ENCODE measurements at regions not wholly inside any gene's neighbourhood (a gene's known extent, or its start where the extent isn't known, plus 50 kb on each side); places are given as distances from the start of the nearest gene placed in this dataset.
"Not testable (repeated sequence)": the region's sequence is repeated elsewhere in the genome, so short reads cannot be mapped to it uniquely, and the experiment has no call there.

DNA sequence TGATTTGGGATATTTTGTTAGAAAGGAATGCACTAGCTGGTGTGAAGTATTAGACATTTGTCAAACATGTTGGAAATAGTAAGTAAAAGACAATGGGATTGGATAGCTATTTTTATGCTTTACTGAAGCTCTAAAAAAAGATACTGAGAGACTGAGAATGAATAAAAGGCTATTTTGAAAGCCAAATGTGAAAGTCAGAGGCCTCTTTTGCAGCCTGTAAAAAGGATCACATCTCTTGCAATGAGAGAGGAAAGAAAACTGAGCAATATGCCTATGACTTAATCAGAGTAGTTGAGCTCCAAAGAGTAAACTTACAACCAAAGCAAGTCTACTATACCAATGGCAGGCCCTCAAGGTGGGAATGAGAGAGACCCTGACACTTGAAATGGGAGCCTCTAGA, 212.6 kb upstream of the LCORL start:
- DNase-seq (ENCODE audit: low read depth): no peak

GRCh38 chr4:18231726-18232125, 210.2 kb upstream of the LCORL start:
- DNase-seq (ENCODE audit: low read depth): no peak

- DNase-seq (ENCODE audit: low read depth): no peak
These were observed 206.3 kb upstream of the LCORL start for GRCh38 chr4:18227880-18228279.

DNA sequence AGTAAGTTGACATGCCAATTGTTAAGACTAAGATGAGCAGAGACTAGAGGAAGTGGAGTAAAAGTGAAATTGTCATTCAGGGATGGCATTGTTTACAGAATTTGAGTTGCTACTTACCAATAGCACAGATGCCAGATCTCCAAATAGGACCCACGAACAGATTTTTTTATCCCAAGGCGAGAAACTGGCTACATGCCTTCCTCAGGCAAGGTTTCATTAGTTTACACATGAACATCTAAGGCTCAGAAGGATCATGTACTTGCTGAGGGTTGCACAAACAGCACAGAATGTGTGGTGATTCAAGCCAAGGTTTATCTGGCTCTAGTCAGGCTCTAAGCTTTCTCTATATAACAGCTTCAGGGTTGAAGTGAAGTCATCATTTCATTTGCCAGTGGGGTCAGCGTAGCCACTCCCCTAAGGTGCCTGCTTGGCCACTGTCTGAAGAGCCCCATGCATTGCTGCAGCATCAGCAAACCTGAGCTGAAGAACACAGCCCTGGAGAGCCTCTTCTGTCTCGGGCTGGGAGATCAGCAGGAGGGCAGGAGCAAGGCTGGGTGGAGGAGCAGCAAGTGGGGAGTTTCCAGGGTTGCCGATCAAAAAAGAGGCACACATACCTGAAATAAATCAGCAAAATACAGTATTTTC, 193.0 kb upstream of the LCORL start:
- no peak for DNase-seq (ENCODE audit: low read depth)

GRCh38 chr4:18213576-18214198, 192.1 kb upstream of the LCORL start:
- DNase-seq (ENCODE audit: low read depth): no peak

GRCh38 chr4:18209448-18209847, 187.9 kb upstream of the LCORL start:
- no peak for DNase-seq (ENCODE audit: low read depth)

GRCh38 chr4:18203966-18204365, 182.4 kb upstream of the LCORL start:
- DNase-seq (ENCODE audit: low read depth): no peak

- no peak for DNase-seq (ENCODE audit: low read depth)
These were observed 180.9 kb upstream of the LCORL start for GRCh38 chr4:18202486-18202885.

DNA sequence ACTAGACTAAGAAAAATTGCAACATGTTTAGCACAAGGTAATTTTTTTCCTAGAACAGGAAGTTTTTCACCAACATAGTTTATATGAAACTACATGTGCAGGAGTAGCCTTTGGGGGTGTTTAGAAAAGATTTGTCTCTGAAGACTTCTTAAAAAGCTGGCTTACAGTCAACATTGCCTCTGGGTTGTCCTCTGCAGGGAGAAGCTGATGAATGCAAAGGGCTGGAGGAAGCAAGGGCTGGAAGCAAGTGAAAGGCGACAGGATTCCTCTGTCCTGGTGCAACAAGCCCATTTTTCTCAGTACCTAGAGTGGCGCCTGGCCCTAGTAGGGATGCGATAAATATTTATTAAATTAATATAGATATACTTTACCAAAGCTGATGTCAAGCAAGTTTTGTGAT, 180.3 kb upstream of the LCORL start:
- no peak for DNase-seq (ENCODE audit: low read depth)

- DNase-seq (ENCODE audit: low read depth): no peak
These were observed 177.1 kb upstream of the LCORL start for GRCh38 chr4:18198653-18199052.

- DNase-seq (ENCODE audit: low read depth): no peak
These were observed 175.9 kb upstream of the LCORL start for GRCh38 chr4:18197467-18197866.

DNA sequence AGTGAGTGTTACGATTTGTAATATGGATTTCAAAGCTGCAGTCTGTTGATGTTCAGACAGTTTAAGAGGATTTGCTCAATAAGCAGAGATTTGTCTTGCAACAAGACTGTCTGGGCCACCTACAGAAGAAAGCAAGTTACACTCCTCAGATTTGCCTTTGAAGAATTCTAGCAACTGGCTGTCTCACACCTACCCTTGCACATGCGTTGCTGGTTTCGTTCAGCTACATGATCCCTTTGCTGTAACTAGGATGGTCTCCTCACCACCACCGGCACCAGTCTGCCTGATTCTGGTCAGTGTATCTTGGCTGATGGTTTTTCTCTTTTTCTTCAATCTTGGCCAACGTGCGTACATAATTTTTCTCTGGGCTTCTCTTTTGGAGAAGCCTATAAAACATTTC, 172.7 kb upstream of the LCORL start:
- no peak for DNase-seq (ENCODE audit: low read depth)

GRCh38 chr4:18192901-18193300, 171.3 kb upstream of the LCORL start:
- no peak for DNase-seq (ENCODE audit: low read depth)

DNA sequence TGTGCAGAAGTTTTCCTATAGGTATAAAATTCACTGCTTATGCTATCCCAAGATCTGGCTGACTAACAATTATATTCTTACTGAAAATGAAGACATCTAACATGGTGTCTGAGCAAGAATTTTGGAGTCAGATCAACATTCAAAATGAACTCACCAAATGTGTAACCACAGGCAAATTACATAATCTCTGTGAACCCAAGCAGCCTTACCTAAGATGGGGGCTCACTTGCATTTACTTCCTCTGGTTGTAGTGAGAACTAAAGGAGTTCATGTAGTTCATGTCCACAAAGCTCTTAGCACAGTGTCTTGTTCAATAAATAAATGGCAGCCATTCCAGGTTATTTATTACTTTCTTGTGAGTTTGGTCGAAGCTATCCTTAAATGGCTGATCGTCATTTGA, 163.9 kb upstream of the LCORL start:
- no peak for DNase-seq (ENCODE audit: low read depth)

DNA sequence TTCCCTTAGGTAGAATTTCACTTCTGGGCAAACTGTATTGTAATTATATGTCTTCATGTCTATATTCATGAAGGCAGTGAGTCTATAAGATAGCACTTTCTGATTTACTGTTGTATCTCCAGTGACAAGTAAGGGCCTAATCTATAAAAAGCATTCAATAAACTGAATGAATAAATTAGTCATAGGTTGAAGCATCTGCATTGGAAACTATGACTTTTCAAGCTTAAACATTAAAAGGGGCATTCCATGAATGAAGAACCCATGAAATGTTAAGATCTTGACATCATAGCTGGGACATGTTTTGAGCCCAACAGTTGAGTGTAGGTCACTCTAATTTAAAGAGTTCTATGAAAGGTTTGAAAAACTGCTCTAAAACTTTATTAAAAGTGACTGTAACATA, 159.3 kb upstream of the LCORL start:
- no peak for DNase-seq (ENCODE audit: low read depth)

DNA sequence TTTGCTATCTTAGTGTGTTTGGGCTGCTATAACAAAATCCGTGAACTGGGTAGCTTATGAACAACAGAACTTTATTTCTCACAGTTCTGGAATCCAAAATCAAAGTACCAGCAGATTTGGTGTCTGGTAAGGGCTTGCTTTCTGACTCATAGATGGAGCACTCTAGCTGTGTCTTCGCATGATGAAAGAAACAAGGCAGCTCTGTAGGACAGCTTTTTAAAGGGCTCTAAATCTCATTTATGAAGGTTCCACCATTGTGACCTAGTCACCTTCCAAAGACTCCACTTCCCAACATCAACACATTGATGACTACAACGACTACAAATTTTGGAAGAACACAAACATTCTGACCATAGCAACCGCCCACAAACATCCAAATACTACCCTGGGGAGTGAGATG, 158.6 kb upstream of the LCORL start:
- no peak for DNase-seq (ENCODE audit: low read depth)

DNA sequence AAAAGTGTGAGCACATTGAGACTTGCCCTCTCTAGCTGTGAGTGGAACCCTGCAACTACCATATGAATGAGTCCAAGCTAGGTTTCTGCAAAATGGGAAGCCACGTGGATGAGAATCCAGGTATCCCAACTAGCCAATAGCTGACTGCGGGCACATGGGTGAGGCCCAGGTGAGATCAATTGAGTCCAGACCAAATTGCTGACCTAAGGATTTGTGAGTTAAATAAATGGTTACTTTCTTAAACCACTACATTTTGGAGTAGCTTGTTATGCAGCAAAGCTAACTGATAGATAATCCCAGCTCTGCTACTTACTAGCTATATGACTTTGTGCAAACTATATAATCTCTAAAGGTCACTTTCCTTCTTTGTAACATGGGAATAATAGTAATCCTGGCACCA, 150.3 kb upstream of the LCORL start:
- no peak for DNase-seq (ENCODE audit: low read depth)

- no peak for DNase-seq (ENCODE audit: low read depth)
These were observed 146.3 kb upstream of the LCORL start for GRCh38 chr4:18167831-18168230.

DNA sequence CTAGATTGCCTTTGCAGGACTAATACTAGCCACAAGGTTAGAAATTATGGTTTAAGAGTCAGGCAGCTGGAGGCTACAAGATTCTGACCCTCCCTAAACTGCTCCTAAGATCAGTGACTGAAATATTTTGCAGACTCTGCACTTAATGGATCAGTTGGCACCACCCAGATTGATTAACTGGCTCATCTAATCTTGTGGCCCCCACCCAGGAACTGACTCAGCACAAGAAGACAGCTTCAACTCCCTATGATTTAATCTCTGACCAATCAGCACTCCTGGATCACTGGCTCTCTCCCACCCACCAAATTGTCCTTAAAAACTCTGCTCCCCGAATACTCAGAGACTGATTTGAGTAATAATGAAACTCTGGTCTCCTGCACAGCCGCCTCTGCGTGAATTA, 145.4 kb upstream of the LCORL start:
- DNase-seq (ENCODE audit: low read depth): no peak

DNA sequence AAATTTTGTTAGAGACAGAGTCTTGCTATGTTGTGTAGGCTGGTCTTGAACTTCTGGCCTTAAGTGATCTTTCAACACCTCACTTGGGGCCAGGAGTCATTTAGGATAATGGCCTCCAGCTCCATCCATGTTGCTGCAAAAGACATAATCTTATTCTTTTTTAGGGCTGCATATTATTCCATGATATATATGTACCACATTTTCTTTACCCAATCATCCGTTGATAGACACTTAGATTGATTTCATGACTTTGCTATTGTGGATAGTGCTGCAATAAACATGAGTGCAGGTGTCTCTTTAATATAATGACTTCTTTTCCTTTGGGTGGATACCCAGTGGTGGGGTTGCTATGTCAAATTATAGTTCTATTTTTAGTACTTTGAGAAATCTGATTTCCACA, 140.9 kb upstream of the LCORL start:
- no peak for DNase-seq (ENCODE audit: low read depth)

GRCh38 chr4:18159117-18159912, 137.8 kb upstream of the LCORL start:
- not testable (repeated sequence) for DNase-seq (ENCODE audit: low read depth)

DNA sequence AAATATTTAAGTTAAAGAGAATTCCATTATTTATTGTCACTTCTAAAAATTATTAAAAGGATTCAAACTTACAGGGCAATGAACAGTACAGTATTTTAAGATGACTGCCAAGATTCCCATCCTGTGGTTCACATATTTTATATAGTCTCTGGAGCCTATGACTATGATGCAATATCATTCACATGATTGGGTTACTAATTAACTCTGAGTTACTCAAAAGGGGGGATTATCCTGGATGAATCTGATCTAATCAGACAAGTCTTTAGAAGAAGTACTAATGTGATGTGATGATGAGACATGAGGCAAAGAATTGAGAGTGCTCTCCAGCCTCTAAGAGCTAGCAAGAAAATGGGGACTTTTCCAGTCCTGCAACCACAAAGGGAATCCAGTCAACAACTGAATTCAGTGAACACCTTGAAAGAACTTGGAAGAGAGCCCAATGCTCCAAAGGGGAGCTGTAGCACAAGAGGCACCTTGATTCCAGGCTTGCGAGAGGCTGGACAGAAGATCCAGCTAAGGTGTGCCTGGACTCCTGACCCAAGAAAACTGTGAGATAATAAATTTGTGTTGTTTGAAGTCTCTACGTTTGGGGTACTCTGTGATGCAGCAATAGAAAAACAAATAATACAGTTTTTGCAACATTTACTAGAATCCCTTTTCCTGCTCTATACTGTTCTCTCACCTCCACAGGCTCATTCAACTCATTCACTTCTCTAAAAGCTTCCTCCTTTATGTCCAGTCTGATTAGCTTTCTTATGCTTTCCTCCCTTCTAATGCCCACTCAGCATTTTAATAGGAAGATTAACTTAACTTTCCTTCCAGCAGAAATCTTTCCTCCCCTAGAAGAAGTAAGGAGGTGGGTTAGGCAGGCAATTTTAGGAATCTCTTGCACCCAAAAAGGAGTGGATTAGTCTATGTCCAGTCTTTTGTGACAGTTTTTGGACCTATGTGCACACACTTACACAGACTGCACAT, 133.8 kb upstream of the LCORL start:
- DNase-seq (ENCODE audit: low read depth): no peak
